ENCODE measurements at regions not wholly inside any gene's neighbourhood (a gene's known extent, or its start where the extent isn't known, plus 50 kb on each side); places are given as distances from the start of the nearest gene placed in this dataset.

DNA sequence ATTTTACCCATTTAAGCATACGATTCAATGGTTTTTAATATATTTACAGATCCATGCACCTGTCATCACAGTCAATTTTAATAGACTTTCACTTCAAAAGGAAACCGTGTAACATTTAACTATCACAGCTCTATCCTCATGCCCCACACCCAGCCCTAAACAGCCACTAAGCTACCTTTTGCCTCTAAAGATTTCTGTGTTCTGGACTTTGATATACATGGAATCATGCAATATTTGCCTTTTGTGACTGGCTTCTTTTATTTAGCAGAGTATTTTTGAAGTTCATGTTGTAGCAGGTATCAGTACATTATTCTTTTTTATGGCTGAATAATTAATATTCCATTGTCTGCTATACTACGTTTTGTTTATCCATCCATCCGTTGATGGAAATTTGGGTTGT, 50.3 kb upstream of the STX16 start:
- CTCF ChIA-PET: interaction anchor here (1.0 kb wide), 1 partner anchor 156 kb away, joined by 3 read pairs; no protein-coding TSS in a partner anchor
- TF ChIP-seq, protein P1, sequence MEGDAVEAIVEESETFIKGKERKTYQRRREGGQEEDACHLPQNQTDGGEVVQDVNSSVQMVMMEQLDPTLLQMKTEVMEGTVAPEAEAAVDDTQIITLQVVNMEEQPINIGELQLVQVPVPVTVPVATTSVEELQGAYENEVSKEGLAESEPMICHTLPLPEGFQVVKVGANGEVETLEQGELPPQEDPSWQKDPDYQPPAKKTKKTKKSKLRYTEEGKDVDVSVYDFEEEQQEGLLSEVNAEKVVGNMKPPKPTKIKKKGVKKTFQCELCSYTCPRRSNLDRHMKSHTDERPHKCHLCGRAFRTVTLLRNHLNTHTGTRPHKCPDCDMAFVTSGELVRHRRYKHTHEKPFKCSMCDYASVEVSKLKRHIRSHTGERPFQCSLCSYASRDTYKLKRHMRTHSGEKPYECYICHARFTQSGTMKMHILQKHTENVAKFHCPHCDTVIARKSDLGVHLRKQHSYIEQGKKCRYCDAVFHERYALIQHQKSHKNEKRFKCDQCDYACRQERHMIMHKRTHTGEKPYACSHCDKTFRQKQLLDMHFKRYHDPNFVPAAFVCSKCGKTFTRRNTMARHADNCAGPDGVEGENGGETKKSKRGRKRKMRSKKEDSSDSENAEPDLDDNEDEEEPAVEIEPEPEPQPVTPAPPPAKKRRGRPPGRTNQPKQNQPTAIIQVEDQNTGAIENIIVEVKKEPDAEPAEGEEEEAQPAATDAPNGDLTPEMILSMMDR (IDR thresholded peaks at IDR 0.05; ENCODE audit: insufficient read depth, low read length, missing control alignments): no peak
- no peak for DNase-seq (ENCODE audit: low read depth, low spot score)
- POLR2A ChIA-PET: interaction anchor here (0.6 kb wide), 1 partner anchor 50 kb away, joined by 3 read pairs; the partner anchor contains the start of gene STX16
- H3K4me3 ChIP-seq (ENCODE audit: low read depth, low read length): no peak overlapping the region

DNA sequence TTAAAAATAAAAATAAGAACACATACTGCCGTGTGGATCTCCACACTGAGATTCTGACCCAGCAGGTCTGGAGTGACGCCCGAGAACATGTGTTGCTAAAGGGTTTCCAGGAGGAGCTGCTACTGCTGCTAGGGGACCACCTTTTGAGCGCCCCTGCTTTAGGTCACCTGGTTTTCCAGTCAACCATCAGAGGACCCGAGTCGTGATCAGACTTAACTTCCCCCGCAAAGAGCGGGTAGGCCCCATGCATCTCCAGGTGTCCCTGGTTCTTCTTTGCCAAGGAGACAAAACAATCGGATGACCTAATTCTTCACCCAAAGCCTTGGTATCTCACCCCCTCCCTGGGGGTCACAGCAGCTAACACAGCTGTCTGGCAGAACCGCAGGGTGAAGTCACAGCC, 51.1 kb upstream of the STX16 start:
- CTCF ChIA-PET: no interaction called here
- TF ChIP-seq, protein P1 (IDR thresholded peaks at IDR 0.05; ENCODE audit: insufficient read depth, low read length, missing control alignments): no peak
- POLR2A ChIA-PET: no interaction called here
- no peak overlapping the region for H3K4me3 ChIP-seq (ENCODE audit: low read depth, low read length)
- DNase-seq (ENCODE audit: low read depth, low spot score): no peak

DNA sequence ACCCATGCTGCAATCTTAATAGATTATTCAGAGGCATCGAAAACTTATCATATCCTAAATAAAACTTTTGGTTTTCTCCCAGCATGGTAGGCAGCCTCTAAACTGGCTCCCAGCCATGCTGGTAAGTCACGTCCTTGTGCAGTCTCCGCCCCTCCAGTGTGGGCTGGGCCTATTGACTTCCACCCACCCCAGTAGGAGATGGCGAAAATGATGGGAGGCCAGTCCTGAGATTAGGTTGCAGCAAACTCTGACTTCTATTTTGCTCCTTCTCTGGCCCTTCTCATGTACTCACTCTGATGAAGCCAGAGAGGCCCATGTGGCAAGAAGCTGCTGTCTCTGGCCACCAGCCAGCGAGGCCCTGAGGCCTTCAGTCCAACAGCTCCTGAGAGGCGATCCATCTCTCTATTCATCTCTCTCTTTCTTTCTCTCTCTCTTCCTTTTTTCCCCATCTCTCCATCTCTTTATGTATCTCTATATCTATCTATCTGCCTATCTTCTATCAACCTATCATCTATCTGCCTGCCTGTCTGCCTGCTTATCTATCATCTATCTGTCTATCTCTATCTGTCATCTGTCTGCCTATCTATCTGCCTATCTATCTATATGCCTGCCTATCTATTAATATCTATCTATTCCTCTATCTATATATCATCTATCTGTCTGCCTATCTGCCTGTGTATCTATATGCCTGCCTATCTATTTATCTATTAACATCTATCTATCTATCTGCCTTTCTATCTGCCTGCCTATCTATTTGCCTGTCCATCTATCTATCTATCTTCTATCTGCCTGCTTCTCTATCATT, 52.7 kb upstream of the STX16 start:
- TF ChIP-seq, protein P1 (IDR thresholded peaks at IDR 0.05; ENCODE audit: insufficient read depth, low read length, missing control alignments): no peak
- H3K4me3 ChIP-seq (ENCODE audit: low read depth, low read length): no peak overlapping the region
- peak; percentile 29 for DNase-seq (ENCODE audit: low read depth, low spot score)
- ChIA-PET CTCF (interaction anchor here (1.2 kb wide), 1 partner anchor 13 kb away, joined by 4 read pairs; no protein-coding TSS in a partner anchor), POLR2A (interaction anchor here (1.4 kb wide), 1 partner anchor 20 kb away, joined by 3 read pairs; no protein-coding TSS in a partner anchor)

DNA sequence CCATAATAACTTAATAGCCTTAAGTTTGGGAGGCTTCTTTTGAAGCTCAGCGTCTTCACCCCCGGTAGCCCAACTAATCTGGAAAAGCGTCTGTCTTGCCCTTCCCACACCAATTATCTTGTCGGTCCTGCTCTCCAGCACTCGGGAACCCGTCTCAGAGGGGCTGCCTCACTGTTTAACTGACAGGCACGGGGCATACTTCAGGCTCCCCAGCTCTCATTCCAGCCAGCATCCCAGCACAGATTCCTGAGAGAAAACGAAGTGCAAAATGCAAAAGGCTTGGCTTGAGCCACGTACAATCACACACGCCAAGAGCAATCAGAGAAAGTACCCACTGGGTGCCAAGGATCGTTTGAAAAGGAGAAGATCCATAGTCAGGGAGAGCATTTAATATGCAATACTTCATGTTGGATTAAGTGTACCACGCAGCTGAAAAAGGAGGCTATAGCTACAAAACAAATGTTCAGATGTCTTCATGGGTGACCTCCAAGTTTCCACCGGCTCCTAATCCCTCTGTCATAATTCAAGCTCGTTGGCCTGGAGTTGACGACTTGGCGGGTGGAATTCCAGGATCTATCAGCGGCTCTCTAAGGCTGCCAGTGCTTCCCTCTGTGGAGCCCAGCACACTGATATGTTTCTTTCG, 53.7 kb upstream of the STX16 start:
- no peak for DNase-seq (ENCODE audit: low read depth, low spot score)
- no peak overlapping the region for H3K4me3 ChIP-seq (ENCODE audit: low read depth, low read length)
- ChIA-PET POLR2A (interaction anchor here (1.4 kb wide), 1 partner anchor 21 kb away, joined by 3 read pairs; no protein-coding TSS in a partner anchor), CTCF (interaction anchor here (0.9 to 1.4 kb wide), 3 partner anchors 12 to 19 kb away, joined by 3 to 4 read pairs (median 3); no protein-coding TSS in a partner anchor)
- TF ChIP-seq, protein P1 (IDR thresholded peaks at IDR 0.05; ENCODE audit: insufficient read depth, low read length, missing control alignments): no peak

DNA sequence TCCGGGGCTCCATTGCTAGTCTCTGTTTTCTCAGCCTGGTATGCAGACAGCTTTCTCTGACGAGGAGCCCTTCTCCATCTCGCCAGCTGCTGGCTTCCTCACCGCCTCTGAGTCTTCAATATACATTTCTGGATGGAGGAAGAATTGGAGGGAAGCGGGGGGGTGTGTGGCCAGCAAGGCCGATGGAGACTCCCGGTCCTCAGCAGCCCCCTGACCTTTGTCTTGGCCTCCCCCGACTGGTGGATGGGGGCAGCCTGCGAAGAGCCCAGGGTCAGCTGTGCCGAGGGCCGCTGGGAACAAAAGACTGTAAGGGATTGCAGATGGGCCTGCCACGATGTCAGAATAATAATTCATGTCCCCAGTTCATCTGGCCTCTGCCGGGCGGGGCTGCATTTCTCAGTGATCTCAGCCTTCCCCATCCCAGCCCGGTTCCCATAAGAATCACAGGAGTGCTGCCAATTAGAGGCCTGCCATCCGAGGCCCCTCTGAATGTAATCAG, 54.3 kb upstream of the STX16 start:
- H3K4me3 ChIP-seq (ENCODE audit: low read depth, low read length): no peak overlapping the region
- POLR2A ChIA-PET: no interaction called here
- no peak for DNase-seq (ENCODE audit: low read depth, low spot score)
- TF ChIP-seq, protein P1 (IDR thresholded peaks at IDR 0.05; ENCODE audit: insufficient read depth, low read length, missing control alignments): no peak
- CTCF ChIA-PET: interaction anchor here (0.9 to 1.4 kb wide), 3 partner anchors 11 to 19 kb away, joined by 3 to 4 read pairs (median 3); no protein-coding TSS in a partner anchor

DNA sequence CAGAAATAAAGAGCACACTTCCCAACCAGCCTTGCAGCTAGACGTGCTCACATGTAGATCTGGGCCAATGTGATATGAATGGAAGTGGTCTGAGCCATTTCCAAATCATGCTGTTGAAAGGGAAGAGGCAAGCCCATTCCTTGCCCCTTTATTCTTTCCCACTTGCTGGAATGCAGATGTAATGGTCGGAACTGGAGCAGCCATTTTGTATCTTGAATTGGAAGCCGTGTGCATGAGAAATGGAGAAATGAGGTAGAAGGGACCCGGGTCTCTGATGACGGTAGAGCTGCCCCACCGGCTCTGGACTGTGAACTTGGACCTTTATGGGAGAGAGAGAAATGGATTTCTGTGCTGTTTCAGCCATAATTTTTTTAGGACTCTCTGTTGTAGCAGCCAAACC, 54.8 kb upstream of the STX16 start:
- DNase-seq (ENCODE audit: low read depth, low spot score): no peak
- ChIA-PET POLR2A (no interaction called here), CTCF (no interaction called here)
- no peak overlapping the region for H3K4me3 ChIP-seq (ENCODE audit: low read depth, low read length)
- TF ChIP-seq, protein P1 (IDR thresholded peaks at IDR 0.05; ENCODE audit: insufficient read depth, low read length, missing control alignments): no peak

All from AG04449 (cell line).